PC-3 (cell line): ENCODE measurements at regions not wholly inside any gene's neighbourhood (a gene's known extent, or its start where the extent isn't known, plus 50 kb on each side); places are given as distances from the start of the nearest gene placed in this dataset.

Experiments
- EZH2 ChIP-seq: fragments of 300-600 bp; sonication (generic); IDR thresholded peaks from one replicate; pipeline ENCODE4 v1.6.1; 2017; ENCODE audit warnings: antibody characterized with exemption, mild to moderate bottlenecking, low read length; ENCODE audit not compliant: unreplicated experiment
- TF ChIP-seq, protein P1 (sequence below): fragments of 300-600 bp; sonication (generic); conservative IDR thresholded peaks from 2 replicates; pipeline ENCODE4 v1.5.1; 2017; ENCODE audit warnings: antibody characterized with exemption, low read depth, mild to moderate bottlenecking, low read length

GRCh38 chr16:25568991-25569390, 122.8 kb upstream of the HS3ST4 start:
- TF ChIP-seq, protein P1, sequence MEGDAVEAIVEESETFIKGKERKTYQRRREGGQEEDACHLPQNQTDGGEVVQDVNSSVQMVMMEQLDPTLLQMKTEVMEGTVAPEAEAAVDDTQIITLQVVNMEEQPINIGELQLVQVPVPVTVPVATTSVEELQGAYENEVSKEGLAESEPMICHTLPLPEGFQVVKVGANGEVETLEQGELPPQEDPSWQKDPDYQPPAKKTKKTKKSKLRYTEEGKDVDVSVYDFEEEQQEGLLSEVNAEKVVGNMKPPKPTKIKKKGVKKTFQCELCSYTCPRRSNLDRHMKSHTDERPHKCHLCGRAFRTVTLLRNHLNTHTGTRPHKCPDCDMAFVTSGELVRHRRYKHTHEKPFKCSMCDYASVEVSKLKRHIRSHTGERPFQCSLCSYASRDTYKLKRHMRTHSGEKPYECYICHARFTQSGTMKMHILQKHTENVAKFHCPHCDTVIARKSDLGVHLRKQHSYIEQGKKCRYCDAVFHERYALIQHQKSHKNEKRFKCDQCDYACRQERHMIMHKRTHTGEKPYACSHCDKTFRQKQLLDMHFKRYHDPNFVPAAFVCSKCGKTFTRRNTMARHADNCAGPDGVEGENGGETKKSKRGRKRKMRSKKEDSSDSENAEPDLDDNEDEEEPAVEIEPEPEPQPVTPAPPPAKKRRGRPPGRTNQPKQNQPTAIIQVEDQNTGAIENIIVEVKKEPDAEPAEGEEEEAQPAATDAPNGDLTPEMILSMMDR, result no peak
- no peak for TF ChIP-seq EZH2
